GM23248 (cell line): ENCODE measurements at regions not wholly inside any gene's neighbourhood (a gene's known extent, or its start where the extent isn't known, plus 50 kb on each side); places are given as distances from the start of the nearest gene placed in this dataset.

Experiments
- DNase-seq: peaks from one replicate; pipeline ENCODE4 v3.0.0-alpha.2; 2015
- H2AFZ ChIP-seq: fragments of 200-600 bp; sonication (generic); 2 replicates; pipeline ENCODE4 v1.6.1; 2016; ENCODE audit warnings: antibody characterized with exemption
- H3F3A ChIP-seq: fragments of 200-600 bp; sonication (generic); 2 replicates; pipeline ENCODE4 v1.6.1; 2016; ENCODE audit warnings: mild to moderate bottlenecking, antibody characterized with exemption, mixed run types; ENCODE audit not compliant: insufficient read depth
- H3K27ac ChIP-seq: fragments of 200-600 bp; sonication (generic); 2 replicates; pipeline ENCODE4 v1.5.1; 2016; ENCODE audit warnings: mild to moderate bottlenecking
- H3K27me3 ChIP-seq: fragments of 200-600 bp; sonication (generic); replicated peaks from 2 replicates; pipeline ENCODE4 v1.6.1; 2016; ENCODE audit warnings: mild to moderate bottlenecking; ENCODE audit not compliant: insufficient read depth
- H3K36me3 ChIP-seq: fragments of 200-600 bp; sonication (generic); 2 replicates; pipeline ENCODE4 v1.6.1; 2016; ENCODE audit warnings: low read depth, mild to moderate bottlenecking
- H3K4me1 ChIP-seq: fragments of 200-600 bp; sonication (generic); 2 replicates; pipeline ENCODE4 v1.6.1; 2016; ENCODE audit warnings: mild to moderate bottlenecking; ENCODE audit not compliant: insufficient read depth
- H3K4me2 ChIP-seq: fragments of 200-600 bp; sonication (generic); one replicate; pipeline ENCODE4 v1.6.1; 2016; ENCODE audit warnings: mild to moderate bottlenecking; ENCODE audit not compliant: unreplicated experiment
- H3K4me3 ChIP-seq: fragments of 200-600 bp; sonication (generic); 2 replicates; pipeline ENCODE4 v1.5.1; 2016; ENCODE audit warnings: mild to moderate bottlenecking
- H3K79me2 ChIP-seq: fragments of 200-600 bp; sonication (generic); 2 replicates; pipeline ENCODE4 v1.6.1; 2016; ENCODE audit warnings: mild to moderate bottlenecking; ENCODE audit not compliant: insufficient read depth
- H3K9ac ChIP-seq: fragments of 200-600 bp; sonication (generic); 2 replicates; pipeline ENCODE4 v1.6.1; 2016; ENCODE audit warnings: mild to moderate bottlenecking
- H3K9me2 ChIP-seq: fragments of 200-600 bp; sonication (generic); 2 replicates; pipeline ENCODE4 v1.6.1; 2016; ENCODE audit warnings: mixed run types, mild to moderate bottlenecking, moderate library complexity; ENCODE audit not compliant: insufficient read depth
- H3K9me3 ChIP-seq: fragments of 200-600 bp; sonication (generic); one replicate; pipeline ENCODE4 v1.6.1; 2017; ENCODE audit warnings: low read depth
- H4K20me1 ChIP-seq: fragments of 200-600 bp; sonication (generic); 2 replicates; pipeline ENCODE4 v1.6.0; 2016; ENCODE audit not compliant: insufficient read depth
- EZH2 ChIP-seq: fragments of 200-600 bp; sonication (generic); IDR thresholded peaks from 2 replicates; pipeline ENCODE4 v1.6.1; 2018; ENCODE audit warnings: antibody characterized with exemption, mild to moderate bottlenecking; ENCODE audit not compliant: insufficient read depth, poor library complexity, severe bottlenecking
- EZH2phosphoT487 ChIP-seq: fragments of 200-600 bp; sonication (generic); IDR thresholded peaks from 2 replicates; pipeline ENCODE4 v1.6.1; 2018; ENCODE audit warnings: antibody characterized with exemption, moderate library complexity, mild to moderate bottlenecking, low read depth; ENCODE audit not compliant: insufficient read depth
- WGBS, 2 experiments: methylation state at CpG; one replicate each; pipeline ENCODE4 v1.1.6; 2015 to 2017; ENCODE audit warnings: low lambda C conversion rate in 2 of 2, low coverage in 1 of 2; ENCODE audit errors: missing lambda C conversion rate in 2 of 2; 5-methylcytosine and 5-hydroxymethylcytosine counted together
- in situ Hi-C: fragments of 300-500 bp; cut with MboI; formaldehyde crosslinking; loops from 2 replicates; pipeline ENCODE4 v1.15.0; 2020

- Histone ChIP-seq H3K27me3 (no peaks in the 10 kb centered on the region), H3K9me3 (no peaks in the 10 kb centered on the region), H3K9ac (no peak overlapping the region), H2AFZ (no peak overlapping the region), H4K20me1 (no peaks in the 10 kb centered on the region), H3K4me1 (no peaks in the 10 kb centered on the region), H3K36me3 (no peaks in the 10 kb centered on the region), H3K9me2 (no peaks in the 10 kb centered on the region), H3K4me2 (no peak overlapping the region), H3K79me2 (no peaks in the 10 kb centered on the region), H3K4me3 (no peak overlapping the region), H3K27ac (no peak overlapping the region), H3F3A (no peaks in the 10 kb centered on the region)
- WGBS, 2 experiments, result 19 to 31% methylated on average over 4 of the region's 4 CpGs
- TF ChIP-seq EZH2, result no peak
- no peak for TF ChIP-seq EZH2phosphoT487
- DNase-seq, result no peak
- in situ Hi-C loops, result no loop called here
Measured at GRCh38 chr13:70829748-70830147, 721.5 kb upstream of the KLHL1 start.

DNA sequence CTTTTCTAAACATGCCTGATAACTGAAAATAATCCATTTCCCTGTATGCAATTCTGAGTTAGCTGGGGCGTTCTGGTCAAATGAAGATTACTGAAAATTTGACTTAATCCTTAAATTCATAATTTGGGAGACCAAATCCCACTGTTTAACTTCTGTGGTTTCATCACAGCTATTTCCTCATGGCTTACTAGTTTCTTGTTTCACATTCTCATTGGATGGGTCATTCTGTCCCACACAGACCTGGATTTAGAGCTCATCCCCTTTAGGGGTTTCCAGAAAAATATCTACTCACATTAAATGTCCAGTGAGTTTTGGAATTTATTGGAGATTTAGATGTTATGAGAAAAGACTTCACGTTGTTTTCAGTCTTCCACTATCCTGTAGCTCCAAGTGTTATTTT lies 709.3 kb upstream of the KLHL1 start:
- no peaks in the 10 kb centered on the region for H3K4me1 ChIP-seq
- 20% methylated on average over 2 of the region's 2 CpGs for WGBS, 2 experiments
- H3K27me3 ChIP-seq, result no peaks in the 10 kb centered on the region
- no peak overlapping the region for H3K9ac ChIP-seq
- no peak for DNase-seq
- no peak overlapping the region for H3K4me3 ChIP-seq
- no peak overlapping the region for H3K27ac ChIP-seq
- in situ Hi-C loops, result no loop called here
- H3K36me3 ChIP-seq, result no peaks in the 10 kb centered on the region
- no peak overlapping the region for H2AFZ ChIP-seq
- H3F3A ChIP-seq, result no peaks in the 10 kb centered on the region
- no peaks in the 10 kb centered on the region for H3K9me2 ChIP-seq
- no peaks in the 10 kb centered on the region for H3K79me2 ChIP-seq
- H4K20me1 ChIP-seq, result no peaks in the 10 kb centered on the region
- H3K9me3 ChIP-seq, result no peaks in the 10 kb centered on the region
- H3K4me2 ChIP-seq, result no peak overlapping the region
- TF ChIP-seq EZH2 (no peak), EZH2phosphoT487 (no peak)

DNA sequence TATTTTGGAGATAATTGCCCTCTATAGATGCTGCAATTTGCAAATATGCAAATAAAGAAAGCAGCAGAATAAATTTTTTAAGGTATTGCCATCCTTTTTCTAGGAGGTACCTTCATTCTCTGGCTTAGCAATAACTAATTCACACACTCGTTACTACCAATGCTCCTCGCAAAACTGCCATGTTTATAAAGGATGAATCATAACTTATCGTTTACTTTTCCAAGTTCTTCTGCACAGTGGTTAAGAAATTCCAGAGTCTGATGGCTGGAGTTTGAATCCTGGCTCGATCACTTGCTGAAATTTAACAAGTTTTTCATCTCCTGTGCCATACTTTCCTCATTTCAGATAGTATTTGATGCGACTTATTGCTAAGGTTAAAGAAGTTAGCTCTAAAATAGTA lies 708.6 kb upstream of the KLHL1 start:
- Histone ChIP-seq H3F3A (no peaks in the 10 kb centered on the region), H3K36me3 (no peaks in the 10 kb centered on the region), H3K4me3 (no peak overlapping the region), H3K9me3 (no peaks in the 10 kb centered on the region), H3K4me1 (no peaks in the 10 kb centered on the region), H3K27me3 (no peaks in the 10 kb centered on the region), H3K9ac (no peak overlapping the region), H3K79me2 (no peaks in the 10 kb centered on the region), H4K20me1 (no peaks in the 10 kb centered on the region), H2AFZ (no peak overlapping the region), H3K27ac (no peak overlapping the region), H3K4me2 (no peak overlapping the region), H3K9me2 (no peaks in the 10 kb centered on the region)
- WGBS, 2 experiments, result 26 to 28% methylated on average over 5 of the region's 5 CpGs
- DNase-seq, result no peak
- in situ Hi-C loops, result no loop called here
- TF ChIP-seq EZH2, result no peak

DNA sequence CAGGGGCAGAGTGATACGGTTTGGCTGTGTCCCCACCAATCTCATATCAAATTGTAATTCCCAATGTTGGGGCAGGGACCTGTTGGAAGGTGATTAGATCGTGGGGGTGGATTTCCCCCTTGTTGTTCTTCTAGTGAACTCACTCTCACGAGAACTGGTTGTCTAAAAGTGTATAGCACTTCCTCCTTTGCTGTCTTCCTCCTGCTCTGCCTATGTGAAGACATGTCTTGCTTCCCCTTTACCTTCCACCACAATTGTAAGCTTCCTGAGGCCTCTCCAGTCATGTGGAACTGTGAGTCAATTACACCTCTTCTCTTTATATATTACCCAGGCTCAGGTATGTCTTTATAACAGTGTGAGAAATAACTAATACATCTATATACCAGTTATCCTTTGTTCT lies 706.4 kb upstream of the KLHL1 start:
- H3K4me2 ChIP-seq, result no peak overlapping the region
- in situ Hi-C loops, result no loop called here
- no peak overlapping the region for H2AFZ ChIP-seq
- no peak overlapping the region for H3K9ac ChIP-seq
- no peak for DNase-seq
- TF ChIP-seq EZH2phosphoT487, result no peak
- TF ChIP-seq EZH2, result no peak
- H3K36me3 ChIP-seq, result no peaks in the 10 kb centered on the region
- H4K20me1 ChIP-seq, result no peaks in the 10 kb centered on the region
- no peaks in the 10 kb centered on the region for H3K79me2 ChIP-seq
- no peak overlapping the region for H3K27ac ChIP-seq
- H3K4me3 ChIP-seq, result no peak overlapping the region
- no peaks in the 10 kb centered on the region for H3K4me1 ChIP-seq
- H3K9me3 ChIP-seq, result no peaks in the 10 kb centered on the region
- H3K9me2 ChIP-seq, result no peaks in the 10 kb centered on the region
- no peaks in the 10 kb centered on the region for H3K27me3 ChIP-seq
- no peaks in the 10 kb centered on the region for H3F3A ChIP-seq
- 9 to 16% methylated on average over 3 of the region's 3 CpGs for WGBS, 2 experiments

- no peaks in the 10 kb centered on the region for H3F3A ChIP-seq
- no peak overlapping the region for H3K9ac ChIP-seq
- TF ChIP-seq EZH2phosphoT487 (no peak), EZH2 (no peak)
- H2AFZ ChIP-seq, result no peak overlapping the region
- no peak overlapping the region for H3K27ac ChIP-seq
- H3K9me3 ChIP-seq, result no peaks in the 10 kb centered on the region
- H3K27me3 ChIP-seq, result no peaks in the 10 kb centered on the region
- H3K4me2 ChIP-seq, result no peak overlapping the region
- no peak overlapping the region for H3K4me3 ChIP-seq
- DNase-seq, result no peak
- no peaks in the 10 kb centered on the region for H4K20me1 ChIP-seq
- in situ Hi-C loops, result no loop called here
- no peaks in the 10 kb centered on the region for H3K9me2 ChIP-seq
- H3K79me2 ChIP-seq, result no peaks in the 10 kb centered on the region
- no peaks in the 10 kb centered on the region for H3K36me3 ChIP-seq
- no peaks in the 10 kb centered on the region for H3K4me1 ChIP-seq
Measured at GRCh38 chr13:70812481-70812880, 704.2 kb upstream of the KLHL1 start.
